Uterus (tissue), 3 donors: ENCODE measurements at regions not wholly inside any gene's neighbourhood (a gene's known extent, or its start where the extent isn't known, plus 50 kb on each side); places are given as distances from the start of the nearest gene placed in this dataset.
"Not testable (repeated sequence)": the region's sequence is repeated elsewhere in the genome, so short reads cannot be mapped to it uniquely, and the experiment has no call there.

Experiments used
- DNase-seq, 2 donors: peaks; one replicate each; pipeline ENCODE4 v3.0.0-alpha.2; 2019 to 2020
- H3K27ac ChIP-seq, 2 donors: fragments of 200-600 bp; sonication (generic); 1 replicate in 1 of 2; 2 replicates in 1 of 2; pipeline ENCODE4 v1.5.1; 2016 to 2018
- H3K27me3 ChIP-seq, 2 donors: fragments of 200-600 bp; sonication (generic); one replicate each; pipeline ENCODE4 v1.5.1; 2018 to 2019; ENCODE audit warnings: control low read depth in 1 of 2
- H3K36me3 ChIP-seq, 2 donors: fragments of 200-600 bp; sonication (generic); one replicate each; pipeline ENCODE4 v1.5.1; 2019; ENCODE audit warnings: control low read depth in 1 of 2
- H3K4me1 ChIP-seq, 2 donors: fragments of 200-600 bp; sonication (generic); one replicate each; pipeline ENCODE4 v1.5.1; 2018 to 2019; ENCODE audit warnings: control low read depth in 1 of 2
- H3K4me3 ChIP-seq, 2 donors: fragments of 200-600 bp; sonication (generic); 1 replicate in 1 of 2; 2 replicates in 1 of 2; pipeline ENCODE4 v1.5.1; 2018 to 2019; ENCODE audit warnings: mild to moderate bottlenecking in 1 of 2
- H3K9me3 ChIP-seq, 2 donors: fragments of 200-600 bp; sonication (generic); one replicate each; pipeline ENCODE4 v1.5.1; 2019; ENCODE audit warnings: control low read depth in 1 of 2
- intact Hi-C: fragments of 100-400 bp; cut with DNase I; formaldehyde crosslinking; loops from one replicate; pipeline ENCODE4 v1.15.1; 2023; ENCODE audit warnings: low total_unique reads
- donor health status: DM: yes; HTN: yes; CAD: no.

DNA sequence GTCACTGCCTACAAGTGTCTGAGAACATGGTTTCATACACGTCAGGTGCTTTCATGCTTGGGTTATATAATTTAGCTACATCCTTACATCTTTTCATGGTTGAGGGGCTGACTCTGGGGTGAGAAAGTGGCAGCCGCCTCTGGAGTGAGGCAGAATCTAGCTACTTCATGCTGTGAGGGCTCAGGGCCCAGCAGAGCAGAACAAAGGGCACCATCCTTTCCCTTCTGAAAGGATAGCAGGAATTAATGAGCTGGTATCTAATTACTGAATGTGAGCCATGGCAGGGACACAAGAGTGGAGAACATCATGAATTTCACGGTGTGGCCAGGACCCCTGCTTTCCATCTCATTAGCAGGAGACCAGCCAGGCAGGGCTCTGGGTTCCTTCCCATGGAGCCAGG lies 217.0 kb downstream of the ATP6V0E2 start:
- H3K36me3 ChIP-seq, result not testable (repeated sequence)

DNA sequence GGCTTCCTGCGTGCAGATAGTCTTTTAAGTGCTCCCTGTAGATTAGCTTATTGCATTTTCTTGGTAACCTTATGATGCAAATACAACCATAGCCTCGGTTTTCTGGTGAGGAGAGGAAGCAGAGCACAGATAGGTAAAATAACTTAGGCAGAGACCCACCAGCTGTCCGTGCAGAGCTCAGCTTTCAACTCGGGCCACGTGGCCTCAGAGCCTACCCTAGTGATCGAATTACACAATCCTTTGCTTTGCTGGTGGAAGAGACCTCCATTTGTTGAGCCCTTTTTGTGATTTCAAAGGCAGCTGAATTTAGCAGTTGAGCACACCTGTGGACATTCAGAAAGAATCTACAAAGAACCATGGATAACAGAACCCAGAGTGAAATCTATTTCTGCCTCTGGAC lies 220.1 kb downstream of the ATP6V0E2 start:
- H3K4me1 ChIP-seq, H3K27me3 ChIP-seq, H3K9me3 ChIP-seq, DNase-seq, intact Hi-C loops, H3K27ac ChIP-seq, H3K36me3 ChIP-seq, H3K4me3 ChIP-seq: not testable (repeated sequence)

More for the DNA sequence above, 217.0 kb downstream of the ATP6V0E2 start:
- H3K9me3 ChIP-seq, H3K27ac ChIP-seq, H3K27me3 ChIP-seq, intact Hi-C loops, H3K4me3 ChIP-seq, H3K4me1 ChIP-seq, DNase-seq: not testable (repeated sequence)

DNA sequence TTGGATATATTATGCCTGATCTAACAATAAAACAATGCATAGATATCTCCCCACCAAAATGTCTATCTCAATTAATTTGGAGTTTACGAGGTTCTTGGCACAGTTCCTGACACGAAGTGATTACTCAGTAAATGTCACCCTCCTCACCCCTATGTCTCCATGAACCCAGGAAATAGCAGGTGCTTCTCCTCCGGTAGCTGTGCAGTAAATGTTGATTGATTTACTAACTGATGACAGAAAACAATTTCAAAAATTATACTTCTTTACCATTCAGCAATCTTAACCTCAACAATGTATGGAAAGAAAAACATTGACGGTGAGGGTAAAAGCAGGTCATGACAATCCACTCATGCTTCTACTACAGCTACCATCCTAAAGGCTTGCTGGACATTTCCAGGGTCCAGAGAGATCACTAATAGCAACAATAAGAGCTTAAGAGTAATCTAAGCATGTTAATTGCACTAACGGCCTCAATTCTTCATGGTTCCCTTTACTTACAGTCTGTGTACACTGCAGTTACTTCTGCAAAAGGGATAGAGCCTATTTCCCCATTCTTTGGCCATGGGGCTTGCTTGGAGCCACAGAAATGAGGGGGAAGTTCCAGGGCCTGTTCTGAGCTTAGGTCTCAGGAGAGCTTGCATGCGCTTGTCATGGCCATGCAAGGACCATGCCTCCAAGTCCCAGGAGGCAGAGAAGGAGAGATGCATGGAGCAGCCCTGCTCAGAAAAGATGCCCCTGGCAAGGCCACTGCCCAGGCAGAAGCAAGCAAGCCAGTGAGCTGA lies 222.6 kb downstream of the ATP6V0E2 start:
- H3K4me3 ChIP-seq, intact Hi-C loops, H3K27ac ChIP-seq, H3K36me3 ChIP-seq, H3K4me1 ChIP-seq, DNase-seq, H3K27me3 ChIP-seq, H3K9me3 ChIP-seq: not testable (repeated sequence)

DNA sequence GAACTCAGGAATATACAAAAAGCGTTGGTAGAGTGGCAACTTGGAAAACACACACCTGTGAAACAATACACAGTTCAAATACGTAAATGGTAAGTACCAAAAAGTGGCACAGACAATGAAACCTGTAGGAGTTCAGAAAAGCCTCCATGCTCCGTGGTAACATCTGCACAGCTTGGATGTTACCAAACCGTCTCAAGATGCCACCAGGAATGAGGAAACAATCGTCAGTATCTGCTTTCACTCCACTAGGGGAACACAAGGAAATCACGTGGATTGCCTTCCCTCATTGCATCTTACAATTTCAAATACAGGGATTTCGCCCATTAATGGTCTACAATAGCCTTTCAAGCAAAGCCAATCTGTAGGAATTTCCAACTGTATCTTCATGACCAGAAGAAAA lies 224.6 kb upstream of the LRRC61 start:
- H3K4me1 ChIP-seq, DNase-seq, intact Hi-C loops, H3K4me3 ChIP-seq, H3K9me3 ChIP-seq, H3K27ac ChIP-seq, H3K36me3 ChIP-seq, H3K27me3 ChIP-seq: not testable (repeated sequence)

DNA sequence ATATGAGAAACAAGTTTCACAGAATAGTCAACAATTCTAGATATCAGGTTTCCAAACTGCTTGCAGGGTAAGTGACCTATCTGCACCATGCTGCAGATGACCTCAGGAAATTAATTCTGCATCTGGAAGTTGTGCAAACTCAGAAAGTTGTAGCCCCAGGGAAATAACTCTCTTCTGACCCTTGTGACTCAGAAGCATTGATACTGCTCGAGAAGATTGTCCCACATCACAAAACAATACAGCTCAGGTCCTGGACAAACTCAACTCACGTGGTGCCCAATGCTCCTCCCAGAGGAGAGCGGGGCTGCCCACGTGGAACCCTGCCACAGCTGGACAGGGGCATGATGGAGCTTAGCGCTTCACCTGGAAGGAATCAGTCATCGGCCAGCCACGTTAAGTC lies 221.9 kb upstream of the LRRC61 start:
- H3K9me3 ChIP-seq, intact Hi-C loops: not testable (repeated sequence)

DNA sequence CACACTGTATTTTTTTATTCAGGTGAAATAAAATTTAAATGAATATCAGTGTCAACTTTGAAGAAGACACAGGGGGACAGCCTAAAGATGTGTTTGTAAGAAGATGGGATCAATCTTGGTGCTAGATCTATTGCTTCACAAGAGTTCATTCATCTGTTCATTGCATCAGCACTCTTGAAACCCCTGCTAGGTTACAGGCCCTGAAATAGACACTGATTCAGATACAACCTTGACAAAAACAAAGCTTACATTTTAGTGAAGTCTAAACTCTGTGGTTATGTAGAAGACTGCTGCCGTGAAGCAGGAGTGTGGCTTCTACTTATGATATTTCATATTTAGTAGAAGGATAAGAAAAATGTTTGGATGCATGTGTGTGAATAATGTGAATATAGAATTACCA lies 215.9 kb upstream of the LRRC61 start:
- H3K4me3 ChIP-seq, H3K27ac ChIP-seq, DNase-seq, H3K4me1 ChIP-seq, H3K36me3 ChIP-seq, intact Hi-C loops, H3K27me3 ChIP-seq, H3K9me3 ChIP-seq: not testable (repeated sequence)

More for the DNA sequence above, 221.9 kb upstream of the LRRC61 start:
- not testable (repeated sequence) for H3K27ac ChIP-seq, H3K27me3 ChIP-seq, H3K4me1 ChIP-seq, H3K4me3 ChIP-seq, DNase-seq, H3K36me3 ChIP-seq

DNA sequence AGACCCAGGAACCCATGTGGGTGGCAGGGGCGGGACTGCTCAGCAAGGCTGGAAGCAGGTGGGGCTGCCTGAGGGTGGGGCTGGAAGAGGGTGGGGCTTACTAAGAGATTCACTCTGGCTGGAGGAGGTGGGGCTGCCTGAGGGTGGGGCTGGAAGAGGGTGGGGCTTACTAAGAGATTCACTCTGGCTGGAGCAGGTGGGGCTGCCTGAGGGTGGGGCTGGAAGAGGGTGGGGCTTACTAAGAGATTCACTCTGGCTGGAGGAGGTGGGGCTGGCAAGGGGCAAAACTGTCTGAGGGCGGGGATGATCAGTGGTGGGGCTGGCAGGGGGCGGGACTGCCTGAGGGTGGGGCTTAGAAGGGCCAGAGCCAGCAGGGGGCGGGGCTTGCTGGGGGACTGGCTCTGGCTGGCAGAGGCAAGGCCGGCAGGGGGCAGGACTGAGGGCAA lies 212.8 kb upstream of the LRRC61 start:
- H3K27me3 ChIP-seq, intact Hi-C loops, H3K9me3 ChIP-seq, H3K4me3 ChIP-seq, H3K4me1 ChIP-seq, H3K27ac ChIP-seq, H3K36me3 ChIP-seq: not testable (repeated sequence)
- peak in 1 of 2 donors; percentile 17 for DNase-seq

DNA sequence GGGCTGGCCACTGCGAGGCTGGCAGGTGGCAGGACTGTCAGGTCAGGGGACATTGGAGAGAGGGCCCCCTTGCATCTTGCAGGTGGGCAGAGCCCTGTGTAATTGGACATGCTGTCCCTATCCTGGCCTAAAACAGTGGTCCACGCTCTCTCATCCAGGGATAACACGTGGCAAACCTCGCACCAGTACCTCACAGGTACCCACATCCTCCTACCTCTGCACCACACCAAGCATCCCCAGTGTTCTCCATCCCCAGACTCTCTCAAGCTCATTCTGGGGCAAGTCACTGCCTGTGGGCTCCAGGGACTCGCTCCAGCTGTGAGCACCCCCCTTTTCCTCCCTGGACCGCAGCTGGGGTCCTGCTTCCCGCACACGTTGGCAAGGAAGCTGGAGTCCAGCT lies 212.3 kb upstream of the LRRC61 start:
- H3K27me3 ChIP-seq, H3K9me3 ChIP-seq, intact Hi-C loops, H3K27ac ChIP-seq, H3K36me3 ChIP-seq, H3K4me3 ChIP-seq, DNase-seq, H3K4me1 ChIP-seq: not testable (repeated sequence)

DNA sequence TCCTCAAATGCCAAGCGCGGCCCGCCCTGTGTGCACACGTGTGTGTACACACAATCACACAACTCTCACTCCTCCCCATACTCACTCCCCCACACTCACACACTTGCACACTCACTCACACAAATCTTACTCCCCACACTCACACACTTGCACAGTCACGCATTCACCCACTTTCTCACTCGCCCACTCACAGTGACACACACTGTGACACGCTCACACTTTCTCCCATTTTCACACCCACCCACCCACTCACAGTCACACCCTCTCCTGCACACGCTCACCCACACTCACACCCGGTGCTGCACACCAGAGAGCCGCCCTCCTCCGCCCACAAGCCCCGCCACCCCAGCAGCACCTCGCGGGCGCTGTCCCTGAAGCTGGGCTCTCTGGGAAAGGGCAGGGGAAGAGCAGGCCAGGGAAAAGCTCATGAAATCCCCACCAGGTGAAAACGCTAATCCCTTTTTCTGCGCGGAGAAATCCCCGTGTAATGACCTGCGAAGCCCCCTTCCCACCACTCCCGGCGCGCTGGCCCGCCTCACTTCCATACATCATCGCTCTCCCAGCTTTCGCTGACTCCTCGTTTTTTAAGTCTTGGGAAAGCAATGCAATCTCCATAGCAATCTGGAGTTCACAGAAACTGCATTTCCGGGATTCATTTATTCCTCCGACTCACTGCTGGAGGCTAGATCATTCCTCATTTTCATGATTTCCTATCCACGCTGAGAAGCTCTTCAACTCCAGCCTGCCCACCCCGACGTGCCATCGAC lies 211.6 kb upstream of the LRRC61 start:
- DNase-seq, H3K27me3 ChIP-seq, H3K27ac ChIP-seq, H3K36me3 ChIP-seq, H3K4me3 ChIP-seq, intact Hi-C loops, H3K4me1 ChIP-seq, H3K9me3 ChIP-seq: not testable (repeated sequence)

DNA sequence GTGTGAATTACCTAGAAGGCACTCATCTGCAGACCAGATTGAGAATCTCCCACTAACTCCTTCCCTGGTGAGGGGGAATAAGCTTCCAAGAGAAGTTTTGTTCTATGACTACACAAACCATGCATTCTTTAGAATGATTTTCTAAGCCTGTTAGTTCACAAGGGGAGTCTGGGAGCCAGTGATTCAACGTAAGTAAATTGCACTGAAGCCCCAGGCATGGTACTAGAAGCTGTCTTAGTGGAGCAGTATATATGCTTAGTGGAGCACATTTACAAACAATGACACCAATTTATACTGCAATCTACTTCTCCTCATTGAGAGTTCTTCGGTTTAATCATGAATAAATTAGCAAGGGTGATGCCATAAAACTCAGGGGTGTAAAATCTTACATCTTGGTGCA lies 209.9 kb upstream of the LRRC61 start:
- H3K27ac ChIP-seq, H3K4me1 ChIP-seq, DNase-seq, H3K9me3 ChIP-seq, H3K4me3 ChIP-seq, H3K27me3 ChIP-seq, intact Hi-C loops, H3K36me3 ChIP-seq: not testable (repeated sequence)

DNA sequence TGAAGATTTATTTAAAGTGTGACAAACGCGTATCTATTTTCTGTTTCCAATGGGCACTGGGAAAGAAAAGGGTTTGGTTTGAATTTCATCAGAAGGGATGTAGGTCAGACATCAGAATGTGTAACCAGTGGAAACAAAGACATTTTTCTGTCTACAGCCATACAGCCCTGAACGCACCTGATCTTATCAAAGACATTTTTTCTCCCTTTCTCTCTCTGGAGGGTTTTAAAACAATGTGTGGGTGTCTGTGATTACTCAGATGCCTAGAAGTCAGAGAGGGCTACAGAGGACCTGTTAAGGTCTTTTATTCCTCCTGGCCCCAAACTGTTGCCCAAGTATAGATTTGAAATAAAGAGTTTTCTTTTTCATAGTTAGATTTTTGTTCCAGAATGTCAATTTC lies 208.6 kb upstream of the LRRC61 start:
- H3K27ac ChIP-seq, H3K4me3 ChIP-seq, DNase-seq, H3K27me3 ChIP-seq, H3K36me3 ChIP-seq, intact Hi-C loops, H3K9me3 ChIP-seq, H3K4me1 ChIP-seq: not testable (repeated sequence)

DNA sequence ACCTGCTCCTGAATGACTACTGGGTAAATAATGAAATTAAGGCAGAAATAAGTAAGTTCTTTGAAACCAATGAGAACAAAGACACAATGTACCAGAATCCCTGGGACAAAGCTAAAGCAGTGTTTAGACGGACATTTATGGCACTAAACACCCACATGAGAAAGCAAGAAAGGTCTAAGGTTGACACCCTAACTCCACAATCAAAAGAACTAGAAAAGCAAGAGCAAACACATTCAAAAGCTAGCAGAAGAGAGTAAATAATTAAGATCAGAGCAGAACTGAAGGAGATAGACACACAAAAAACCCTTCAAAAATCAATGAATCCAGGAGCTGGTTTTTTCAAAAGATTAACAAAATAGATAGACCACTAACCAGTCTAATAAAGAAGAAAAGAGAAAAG lies 203.2 kb upstream of the LRRC61 start:
- H3K4me1 ChIP-seq, H3K4me3 ChIP-seq, H3K27ac ChIP-seq, H3K36me3 ChIP-seq, intact Hi-C loops, DNase-seq, H3K9me3 ChIP-seq, H3K27me3 ChIP-seq: not testable (repeated sequence)

DNA sequence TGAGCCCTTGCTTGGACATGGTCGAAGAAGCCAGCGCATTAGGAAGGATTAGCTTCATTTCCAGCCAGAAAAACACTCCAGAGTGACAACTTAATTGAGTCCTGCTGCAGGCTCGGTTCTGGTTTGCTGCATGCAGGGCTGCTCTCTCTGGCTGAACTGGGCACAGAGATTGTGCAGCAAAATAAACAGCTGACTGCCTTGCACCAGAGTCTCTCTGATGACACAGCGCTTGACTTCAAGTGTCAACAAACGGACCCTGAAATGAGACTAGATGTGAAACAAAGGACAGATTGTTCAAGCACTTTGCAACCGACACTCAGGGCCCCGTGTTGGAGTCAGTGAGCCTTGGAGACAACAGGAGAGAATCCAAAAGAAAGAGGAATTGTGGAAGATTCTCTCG lies 197.3 kb upstream of the LRRC61 start:
- intact Hi-C loops, H3K27ac ChIP-seq, DNase-seq: not testable (repeated sequence)

More for the DNA sequence above, 197.3 kb upstream of the LRRC61 start:
- not testable (repeated sequence) for H3K36me3 ChIP-seq, H3K4me1 ChIP-seq, H3K4me3 ChIP-seq, H3K9me3 ChIP-seq, H3K27me3 ChIP-seq
